ENCODE measurements at regions not wholly inside any gene's neighbourhood (a gene's known extent, or its start where the extent isn't known, plus 50 kb on each side); places are given as distances from the start of the nearest gene placed in this dataset.

- Histone ChIP-seq H3K4me3 (ENCODE audit: low read depth, low read length) (no peak overlapping the region), H3K9me3 (no peaks in the 10 kb centered on the region), H3K27me3 (no peaks in the 10 kb centered on the region), H3K4me1 (peaks cover 12% of the 10 kb centered on the region), H3K36me3 (no peaks in the 10 kb centered on the region)
- DNase-seq: no peak
- TF ChIP-seq CTCF (IDR thresholded peaks at IDR 0.05; ENCODE audit: low read depth, low read length): no peak
Measured at GRCh38 chr16:73147958-73148357, 100.0 kb upstream of the ZFHX3 start.

GRCh38 chr16:73145166-73145880 is 97.4 kb upstream of the ZFHX3 start:
- no peak for DNase-seq
- TF ChIP-seq CTCF (IDR thresholded peaks at IDR 0.05; ENCODE audit: low read depth, low read length): no peak
- H3K27me3 ChIP-seq: no peaks in the 10 kb centered on the region
- H3K9me3 ChIP-seq: no peaks in the 10 kb centered on the region
- peaks cover 20% of the 10 kb centered on the region for H3K4me1 ChIP-seq
- no peaks in the 10 kb centered on the region for H3K36me3 ChIP-seq
- H3K4me3 ChIP-seq (ENCODE audit: low read depth, low read length): no peak overlapping the region

- Histone ChIP-seq H3K4me3 (ENCODE audit: low read depth, low read length) (no peak overlapping the region), H3K9me3 (no peaks in the 10 kb centered on the region), H3K36me3 (no peaks in the 10 kb centered on the region), H3K27me3 (no peaks in the 10 kb centered on the region), H3K4me1 (peaks cover 17% of the 10 kb centered on the region)
- no peak for DNase-seq
- no peak for TF ChIP-seq CTCF (IDR thresholded peaks at IDR 0.05; ENCODE audit: low read depth, low read length)
Measured at GRCh38 chr16:73143576-73144422, 95.9 kb upstream of the ZFHX3 start.

- Histone ChIP-seq H3K9me3 (no peaks in the 10 kb centered on the region), H3K4me1 (peaks cover 17% of the 10 kb centered on the region)
- TF ChIP-seq CTCF (IDR thresholded peaks at IDR 0.05; ENCODE audit: low read depth, low read length): no peak
Measured at GRCh38 chr16:73143002-73143401, 95.1 kb upstream of the ZFHX3 start.

GRCh38 chr16:73142053-73142854 is 94.3 kb upstream of the ZFHX3 start:
- Histone ChIP-seq H3K9me3 (no peaks in the 10 kb centered on the region), H3K4me1 (peaks cover 17% of the 10 kb centered on the region), H3K4me3 (ENCODE audit: low read depth, low read length) (no peak overlapping the region), H3K27me3 (no peaks in the 10 kb centered on the region), H3K36me3 (no peaks in the 10 kb centered on the region)
- no peak for DNase-seq
- TF ChIP-seq CTCF (IDR thresholded peaks at IDR 0.05; ENCODE audit: low read depth, low read length): no peak

More at GRCh38 chr16:73143002-73143401, 95.1 kb upstream of the ZFHX3 start:
- Histone ChIP-seq H3K36me3 (no peaks in the 10 kb centered on the region), H3K27me3 (no peaks in the 10 kb centered on the region), H3K4me3 (ENCODE audit: low read depth, low read length) (no peak overlapping the region)
- no peak for DNase-seq
